Esophagus squamous epithelium (tissue), 4 donors: ENCODE measurements at regions not wholly inside any gene's neighbourhood (a gene's known extent, or its start where the extent isn't known, plus 50 kb on each side); places are given as distances from the start of the nearest gene placed in this dataset.

Experiments used
- CTCF ChIP-seq, 6 experiments: fragments of 450-650 bp in 4 of 6; fragments of 200-600 bp in 2 of 6; sonication (generic) in 2 of 6; IDR thresholded peaks; one replicate each; pipeline ENCODE4 v1.5.1; 2016 to 2019; ENCODE audit warnings: antibody characterized with exemption in 6 of 6, mild to moderate bottlenecking in 4 of 6, moderate library complexity in 4 of 6
- POLR2A ChIP-seq, 4 donors: fragments of 450-650 bp; IDR thresholded peaks; one replicate each; pipeline ENCODE4 v1.6.1; 2017; ENCODE audit warnings: antibody characterized with exemption in 4 of 4, mild to moderate bottlenecking in 4 of 4, moderate library complexity in 3 of 4

GRCh38 chr17:79272220-79272619 lies 197.6 kb downstream of the ENGASE start:
- TF ChIP-seq POLR2A (IDR thresholded peaks at IDR 0.05) (no peak), CTCF (IDR thresholded peaks at IDR 0.05) (no peak)
